ENCODE measurements at regions not wholly inside any gene's neighbourhood (a gene's known extent, or its start where the extent isn't known, plus 50 kb on each side); places are given as distances from the start of the nearest gene placed in this dataset.

DNA sequence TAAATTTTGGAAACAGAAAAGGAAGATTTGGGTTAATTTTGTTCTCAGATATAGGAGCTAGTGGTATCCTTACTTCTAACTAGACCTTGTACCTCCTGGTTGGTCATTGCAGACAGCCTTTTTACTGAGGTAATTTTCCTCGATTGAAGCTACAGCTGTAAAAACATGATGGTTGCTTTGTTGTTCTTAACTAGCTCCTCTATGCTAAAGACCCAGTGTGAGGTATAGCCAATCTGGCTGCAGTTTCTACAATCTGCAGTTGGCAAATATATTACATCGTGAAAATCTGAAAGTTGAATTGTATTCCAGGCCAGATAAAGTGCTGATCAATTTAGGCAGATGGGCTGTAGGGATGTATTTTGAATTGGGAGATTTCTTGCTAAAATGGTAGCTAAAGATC lies 116.5 kb downstream of the AASDHPPT start:
- TF ChIP-seq, protein P1, sequence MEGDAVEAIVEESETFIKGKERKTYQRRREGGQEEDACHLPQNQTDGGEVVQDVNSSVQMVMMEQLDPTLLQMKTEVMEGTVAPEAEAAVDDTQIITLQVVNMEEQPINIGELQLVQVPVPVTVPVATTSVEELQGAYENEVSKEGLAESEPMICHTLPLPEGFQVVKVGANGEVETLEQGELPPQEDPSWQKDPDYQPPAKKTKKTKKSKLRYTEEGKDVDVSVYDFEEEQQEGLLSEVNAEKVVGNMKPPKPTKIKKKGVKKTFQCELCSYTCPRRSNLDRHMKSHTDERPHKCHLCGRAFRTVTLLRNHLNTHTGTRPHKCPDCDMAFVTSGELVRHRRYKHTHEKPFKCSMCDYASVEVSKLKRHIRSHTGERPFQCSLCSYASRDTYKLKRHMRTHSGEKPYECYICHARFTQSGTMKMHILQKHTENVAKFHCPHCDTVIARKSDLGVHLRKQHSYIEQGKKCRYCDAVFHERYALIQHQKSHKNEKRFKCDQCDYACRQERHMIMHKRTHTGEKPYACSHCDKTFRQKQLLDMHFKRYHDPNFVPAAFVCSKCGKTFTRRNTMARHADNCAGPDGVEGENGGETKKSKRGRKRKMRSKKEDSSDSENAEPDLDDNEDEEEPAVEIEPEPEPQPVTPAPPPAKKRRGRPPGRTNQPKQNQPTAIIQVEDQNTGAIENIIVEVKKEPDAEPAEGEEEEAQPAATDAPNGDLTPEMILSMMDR (IDR thresholded peaks at IDR 0.05) = no peak
- TF ChIP-seq POLR2AphosphoS5 (IDR thresholded peaks at IDR 0.05) = no peak

Data from prostate gland (tissue), 2 donors.